Left lobe of liver (tissue), 2 donors: ENCODE measurements at regions not wholly inside any gene's neighbourhood (a gene's known extent, or its start where the extent isn't known, plus 50 kb on each side); places are given as distances from the start of the nearest gene placed in this dataset.
"Not testable (repeated sequence)": the region's sequence is repeated elsewhere in the genome, so short reads cannot be mapped to it uniquely, and the experiment has no call there.

ENCODE experiments used
- ATAC-seq: fragments of 200-7000 bp; cut with Tn5 transposase; one replicate; pipeline ENCODE4 v1.9.1; 2020; ENCODE audit warnings: mild to moderate bottlenecking, moderate library complexity
- DNase-seq: peaks from one replicate; pipeline ENCODE4 v3.0.0-alpha.2; 2020; ENCODE audit warnings: low spot score
- donor health status: DM: no; HTN: no; CAD: no; lungs with moderate emphysema.
- donor health status: DM: no; HTN: yes; CAD: no.

DNA sequence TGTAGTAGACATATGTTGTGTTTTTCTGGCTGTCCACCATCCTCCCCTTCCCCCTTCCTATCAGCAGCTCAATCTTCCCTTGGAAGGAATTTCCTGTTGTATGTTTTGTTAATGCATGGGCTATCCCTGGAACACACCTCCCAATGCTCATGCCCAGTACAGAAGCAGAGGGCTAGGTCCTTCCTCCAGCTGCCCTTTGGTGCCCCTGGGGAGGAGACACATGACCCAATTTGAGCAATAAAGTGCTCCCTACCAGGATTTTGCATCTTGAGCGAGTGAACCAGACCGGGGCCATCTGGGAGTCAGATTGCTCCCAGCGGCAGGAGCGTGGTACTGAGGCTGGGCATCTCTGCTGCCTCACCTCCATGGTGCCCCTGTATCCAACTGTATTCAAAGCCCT, 141.5 kb upstream of the MED13 start:
- ATAC-seq (no peak), DNase-seq (no peak)

DNA sequence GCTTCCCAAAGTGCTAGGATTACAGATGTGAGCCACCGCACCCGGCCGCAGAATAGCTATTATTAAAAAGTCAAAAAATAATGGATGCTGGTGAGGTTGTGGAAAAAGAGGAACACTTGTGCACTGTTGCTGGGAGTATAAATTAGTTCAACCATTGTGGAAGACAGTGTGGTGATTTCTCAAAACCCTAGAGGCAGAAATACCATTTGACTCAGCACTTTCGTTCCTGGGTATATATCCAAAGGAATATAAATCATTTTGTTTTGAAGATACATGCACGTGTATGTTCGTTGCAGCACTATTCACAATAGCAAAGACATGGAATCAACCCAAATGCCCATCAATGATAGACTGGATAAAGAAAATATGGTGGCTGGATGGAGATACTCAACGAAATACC, 132.1 kb upstream of the MED13 start:
- DNase-seq, ATAC-seq: not testable (repeated sequence)

DNA sequence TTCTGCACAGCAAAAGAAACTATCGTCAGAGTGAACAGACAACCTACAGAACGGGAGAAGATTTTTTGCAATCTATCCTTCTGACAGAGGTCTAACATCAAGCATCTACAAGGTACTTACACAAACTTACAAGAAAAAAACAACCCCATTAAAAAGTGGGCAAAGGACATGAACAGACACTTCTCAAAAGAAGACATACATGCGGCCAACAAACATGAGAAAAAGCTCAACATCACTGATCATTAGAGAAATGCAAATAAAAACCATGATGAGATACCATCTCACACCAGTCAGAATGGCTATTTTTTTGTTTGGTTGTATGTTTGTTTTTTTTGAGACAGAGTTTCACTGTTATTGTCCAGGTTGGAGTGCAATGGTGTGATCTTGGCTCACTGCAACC, 131.5 kb upstream of the MED13 start:
- ATAC-seq, DNase-seq: not testable (repeated sequence)

- DNase-seq (no peak), ATAC-seq (no peak)
Observed at GRCh38 chr17:62194401-62194800, 129.3 kb upstream of the MED13 start.

DNA sequence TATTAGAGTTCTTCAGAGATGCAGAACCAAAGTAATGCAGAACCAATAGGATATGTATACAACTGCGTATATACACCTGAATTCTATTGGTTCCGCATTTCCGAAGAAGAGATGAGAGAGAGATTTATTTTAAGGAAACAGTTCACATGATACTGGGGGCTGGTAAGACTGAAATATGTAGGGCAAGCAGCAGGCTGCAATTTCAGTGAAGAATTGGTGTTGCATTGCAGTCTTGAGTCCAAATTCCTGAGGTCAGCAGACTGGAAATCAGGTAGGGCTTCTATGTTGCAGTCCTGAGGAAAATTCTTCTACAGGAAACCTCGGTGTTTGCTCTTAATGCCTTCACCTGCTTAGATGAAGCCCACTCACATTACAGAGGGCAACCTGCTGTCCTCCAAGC, 128.2 kb upstream of the MED13 start:
- ATAC-seq = no peak
- DNase-seq = no peak

- ATAC-seq (no peak), DNase-seq (no peak)
Observed at GRCh38 chr17:62191390-62192361, 126.6 kb upstream of the MED13 start.

- ATAC-seq (no peak), DNase-seq (no peak)
Observed at GRCh38 chr17:62189377-62189776, 124.3 kb upstream of the MED13 start.

DNA sequence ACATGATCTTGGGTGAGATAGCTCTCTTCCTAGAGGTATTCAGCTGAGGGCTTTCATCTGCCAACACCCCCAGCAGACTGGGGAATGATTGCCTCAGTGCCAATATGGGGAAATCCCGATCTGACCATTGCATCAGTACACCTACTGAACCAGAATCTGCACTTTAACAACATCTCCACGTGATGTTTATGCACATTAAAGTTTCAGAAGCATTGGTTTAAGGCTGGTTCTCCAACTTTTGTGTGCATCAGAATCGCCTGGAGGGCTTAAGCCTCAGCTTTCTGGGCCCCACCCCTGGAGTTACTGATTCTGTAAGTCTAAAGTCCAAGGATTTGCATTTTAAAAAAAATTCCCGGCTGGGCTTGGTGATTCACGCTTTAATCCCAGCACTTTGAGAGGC, 123.6 kb upstream of the MED13 start:
- ATAC-seq (no peak), DNase-seq (no peak)

DNA sequence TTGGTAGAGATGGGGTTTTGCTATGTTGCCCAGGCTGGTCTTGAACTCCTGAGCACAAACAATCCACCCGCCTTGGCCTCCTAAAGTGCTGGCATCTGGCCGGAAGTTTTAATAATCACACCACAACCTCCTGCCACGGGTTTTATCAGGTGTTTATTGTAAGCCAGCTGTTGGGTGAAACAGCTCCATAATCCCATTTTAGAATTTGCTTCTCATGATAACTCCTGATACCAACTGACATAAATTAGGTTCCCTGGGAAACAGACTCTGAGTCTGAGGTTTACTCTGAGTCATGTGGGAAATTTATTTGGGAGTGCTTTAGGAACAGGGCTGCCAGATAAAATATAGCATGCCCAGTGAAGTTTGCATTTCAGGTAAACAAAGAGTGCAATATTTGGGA, 122.6 kb upstream of the MED13 start:
- DNase-seq = no peak
- ATAC-seq = no peak

- DNase-seq = no peak
- ATAC-seq = no peak
Observed at GRCh38 chr17:62186841-62187240, 121.8 kb upstream of the MED13 start.

DNA sequence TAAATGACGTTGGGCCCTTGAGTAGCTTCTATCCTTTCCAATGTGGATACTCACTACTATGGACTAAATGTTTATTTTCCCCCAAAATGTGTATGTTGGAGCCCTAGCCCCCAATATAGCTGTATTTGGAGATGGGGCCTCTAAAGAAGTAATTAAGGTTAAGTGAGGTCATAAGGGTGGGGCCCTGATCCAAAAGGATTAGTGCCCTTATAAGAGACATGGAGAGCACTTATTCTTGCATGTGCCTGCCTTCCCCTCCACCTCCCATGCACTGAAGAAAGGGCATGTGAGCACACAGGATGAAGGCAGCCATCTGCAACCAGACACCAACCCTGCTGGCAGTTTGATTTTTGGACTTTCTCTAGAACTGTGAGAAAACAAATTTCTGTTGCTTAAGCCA, 115.7 kb upstream of the MED13 start:
- ATAC-seq (no peak), DNase-seq (no peak)

GRCh38 chr17:62179525-62180161, 114.6 kb upstream of the MED13 start:
- ATAC-seq = no peak
- DNase-seq = no peak

DNA sequence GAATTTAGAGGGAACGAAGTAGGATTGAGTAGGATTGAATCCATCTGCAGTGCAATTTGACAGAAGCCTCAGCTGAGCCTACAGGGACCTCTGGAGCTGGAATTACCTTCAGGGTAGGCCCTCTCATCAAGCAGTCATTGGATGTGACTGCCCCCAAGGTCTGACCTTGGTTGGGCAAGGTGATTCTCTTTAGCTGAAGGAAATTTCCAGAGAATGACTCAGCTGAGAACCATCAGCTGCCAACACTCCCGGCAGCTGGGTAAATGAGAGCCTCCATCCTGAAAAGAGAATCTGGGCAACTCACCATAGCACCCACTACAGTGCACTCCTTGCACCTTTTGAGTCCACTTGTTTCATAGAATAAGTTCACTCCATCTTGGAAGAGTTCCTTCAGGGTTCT, 113.5 kb upstream of the MED13 start:
- DNase-seq (no peak), ATAC-seq (no peak)

DNA sequence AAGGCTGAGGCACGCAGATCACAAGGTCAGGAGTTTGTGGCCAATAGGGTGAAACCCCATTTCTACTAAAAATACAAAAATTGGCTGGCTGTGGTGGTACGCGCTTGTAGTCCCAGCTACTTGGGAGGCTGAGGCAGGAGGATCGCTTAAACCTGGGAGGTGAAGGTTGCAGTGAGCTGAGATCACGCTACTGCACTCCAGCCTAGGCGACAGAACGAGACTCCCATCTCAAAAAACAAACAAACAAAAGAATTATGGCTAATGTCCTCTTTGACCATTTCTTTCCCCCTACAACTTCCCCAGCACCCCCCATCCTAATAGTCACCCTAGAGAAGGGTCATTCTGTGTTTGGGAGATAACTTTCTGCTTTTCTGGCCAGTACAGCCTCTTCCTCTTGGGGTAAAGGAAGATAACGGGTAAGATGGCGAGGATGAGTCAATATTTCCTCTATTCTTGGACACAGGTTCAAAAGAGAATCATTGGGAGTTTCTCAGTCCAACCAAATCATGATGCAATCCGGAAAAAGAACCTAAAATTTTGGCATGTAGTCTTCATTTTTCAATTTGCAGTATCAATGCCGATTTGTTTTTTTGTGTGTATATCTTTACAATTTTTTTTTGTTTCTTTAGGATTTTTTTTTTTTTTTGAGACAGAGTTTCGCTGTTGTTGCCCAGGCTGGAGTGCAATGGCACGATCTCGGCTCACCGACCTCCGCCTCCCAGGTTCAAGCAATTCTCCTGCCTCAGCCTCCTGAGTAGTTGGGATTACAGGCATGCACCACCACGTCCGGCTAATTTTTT, 107.6 kb upstream of the MED13 start:
- DNase-seq (no peak), ATAC-seq (no peak)

- ATAC-seq = no peak
- DNase-seq = no peak
Observed at GRCh38 chr17:62167076-62167475, 102.0 kb upstream of the MED13 start.

DNA sequence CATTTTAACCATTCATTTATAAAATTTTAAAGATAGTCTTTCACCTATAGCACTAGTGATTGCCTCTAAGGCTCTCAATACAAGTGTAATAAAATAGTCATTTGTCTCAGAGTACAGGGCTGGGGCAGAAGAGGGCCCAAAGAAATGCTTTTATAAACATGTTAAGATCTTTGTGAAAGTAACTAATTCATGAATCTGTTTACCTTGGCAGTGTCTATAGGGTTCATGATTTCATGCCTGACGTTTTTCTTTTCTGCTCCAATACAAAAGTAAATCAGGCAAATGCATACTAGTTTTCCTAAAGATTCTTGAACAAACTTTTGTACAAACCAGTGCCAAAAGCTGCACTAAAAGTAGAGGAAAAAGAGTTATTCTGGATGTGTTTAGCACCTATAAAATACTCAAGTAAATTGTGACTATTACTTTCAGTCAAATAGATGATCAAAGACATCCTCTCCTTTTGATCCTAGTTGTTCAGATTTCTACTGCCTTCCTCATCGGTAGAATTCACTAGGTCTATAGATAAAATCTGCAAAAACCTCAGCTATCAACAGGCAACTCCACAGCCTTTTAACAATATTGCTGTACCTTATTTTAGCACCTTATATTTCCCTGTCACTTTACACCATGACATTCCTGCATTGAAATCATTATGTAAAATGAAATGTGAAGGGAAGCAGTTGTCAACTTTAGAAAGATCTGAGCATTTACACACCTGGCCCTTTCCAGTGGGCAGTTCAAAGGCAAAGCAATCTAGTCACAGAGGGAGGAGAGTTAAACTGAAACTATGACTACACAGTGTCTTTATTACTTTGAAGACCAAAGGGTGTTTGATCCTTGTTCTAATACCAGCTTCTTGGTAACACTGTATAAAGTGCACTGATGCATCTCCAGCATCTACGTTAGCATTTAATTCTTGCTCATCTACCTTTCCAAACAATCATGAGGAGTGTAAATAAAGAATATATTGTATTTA, 100.0 kb upstream of the MED13 start:
- DNase-seq (no peak), ATAC-seq (no peak)

- ATAC-seq = peak; percentile 97
- peak; percentile 73 for DNase-seq
Observed at GRCh38 chr17:62163847-62164246, 98.8 kb upstream of the MED13 start.

DNA sequence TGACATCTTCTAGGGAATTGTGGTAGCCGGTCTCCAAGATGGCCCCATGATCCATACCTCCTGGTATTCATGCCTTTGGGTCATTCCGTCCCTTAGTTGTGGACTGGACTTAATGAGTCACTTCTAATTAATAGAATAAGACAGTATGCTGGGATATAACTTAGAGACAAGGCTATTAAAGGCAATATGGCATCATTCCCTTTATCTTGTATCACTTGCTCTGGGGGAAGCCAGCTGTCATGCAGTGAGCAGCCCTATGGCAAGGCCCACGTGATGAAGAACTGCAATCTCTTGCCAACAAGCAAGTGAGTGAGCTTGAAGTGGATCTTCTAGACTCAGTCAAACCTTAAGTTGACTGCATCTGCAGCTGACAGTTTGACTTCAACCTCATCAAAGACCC, 97.8 kb upstream of the MED13 start:
- DNase-seq = no peak
- no peak for ATAC-seq

- ATAC-seq = no peak
- no peak for DNase-seq
Observed at GRCh38 chr17:62161405-62162148, 96.5 kb upstream of the MED13 start.

DNA sequence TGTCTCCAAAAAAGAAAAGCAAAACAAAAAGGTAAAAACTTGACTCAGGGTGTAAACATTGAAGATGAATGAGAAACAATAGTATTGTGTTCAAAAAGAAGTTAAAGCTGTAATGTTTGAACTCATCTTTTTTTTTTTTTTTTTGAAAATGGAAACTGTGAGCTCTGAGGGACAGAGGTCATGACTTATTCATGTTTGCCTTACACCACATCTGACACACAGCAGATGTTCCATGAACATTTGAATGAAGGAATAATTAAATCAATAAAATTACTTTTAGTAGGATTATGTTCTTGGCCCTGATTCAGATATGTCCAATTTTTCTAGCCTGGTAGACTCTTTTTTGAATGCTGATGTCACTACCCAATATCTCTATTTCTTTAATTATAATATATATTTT, 95.7 kb upstream of the MED13 start:
- no peak for DNase-seq
- no peak for ATAC-seq
